ENCODE measurements at regions not wholly inside any gene's neighbourhood (a gene's known extent, or its start where the extent isn't known, plus 50 kb on each side); places are given as distances from the start of the nearest gene placed in this dataset.

- Histone ChIP-seq H3K9me3 (ENCODE audit: insufficient read depth, low read depth, low read length) (no peaks in the 10 kb centered on the region), H3K4me3 (ENCODE audit: low read length, poor library complexity, severe bottlenecking) (no peak overlapping the region), H3K4me2 (ENCODE audit: low read depth, low read length, poor library complexity, severe bottlenecking) (no peak overlapping the region), H3K9ac (ENCODE audit: low read depth, low read length, poor library complexity, severe bottlenecking) (no peak overlapping the region), H3K27me3 (ENCODE audit: insufficient read depth, low read length, poor library complexity, severe bottlenecking) (no peaks in the 10 kb centered on the region), H3K36me3 (ENCODE audit: insufficient read depth, low read length) (no peaks in the 10 kb centered on the region), H2AFZ (ENCODE audit: low read length) (no peak overlapping the region), H3F3A (ENCODE audit: low read depth) (no peaks in the 10 kb centered on the region), H3K4me1 (ENCODE audit: insufficient read depth, low read length, poor library complexity, severe bottlenecking) (no peaks in the 10 kb centered on the region), H3K79me2 (ENCODE audit: insufficient read depth, low read length) (no peaks in the 10 kb centered on the region), H3K9me2 (replicated peaks; ENCODE audit: low read depth, low read length) (no peaks in the 10 kb centered on the region), H4K20me1 (ENCODE audit: insufficient read depth, low read length, poor library complexity, severe bottlenecking) (no peaks in the 10 kb centered on the region)
- TF ChIP-seq EZH2phosphoT487 (IDR thresholded peaks at IDR 0.05; ENCODE audit: borderline replicate concordance) (no peak), CTCF (conservative IDR thresholded peaks at IDR 0.05; ENCODE audit: low read length) (no peak)
Observed at GRCh38 chr14:51575349-51576116, 76.2 kb upstream of the FRMD6 start.

- H3K9ac ChIP-seq (ENCODE audit: low read depth, low read length, poor library complexity, severe bottlenecking): no peak overlapping the region
- no peaks in the 10 kb centered on the region for H4K20me1 ChIP-seq (ENCODE audit: insufficient read depth, low read length, poor library complexity, severe bottlenecking)
- H3K36me3 ChIP-seq (ENCODE audit: insufficient read depth, low read length): no peaks in the 10 kb centered on the region
- no peaks in the 10 kb centered on the region for H3K4me1 ChIP-seq (ENCODE audit: insufficient read depth, low read length, poor library complexity, severe bottlenecking)
- no peaks in the 10 kb centered on the region for H3F3A ChIP-seq (ENCODE audit: low read depth)
- H3K4me2 ChIP-seq (ENCODE audit: low read depth, low read length, poor library complexity, severe bottlenecking): no peak overlapping the region
- no peak overlapping the region for H2AFZ ChIP-seq (ENCODE audit: low read length)
- no peaks in the 10 kb centered on the region for H3K27me3 ChIP-seq (ENCODE audit: insufficient read depth, low read length, poor library complexity, severe bottlenecking)
- TF ChIP-seq CTCF (conservative IDR thresholded peaks at IDR 0.05; ENCODE audit: low read length): no peak
- no peak for TF ChIP-seq EZH2phosphoT487 (IDR thresholded peaks at IDR 0.05; ENCODE audit: borderline replicate concordance)
- H3K4me3 ChIP-seq (ENCODE audit: low read length, poor library complexity, severe bottlenecking): no peak overlapping the region
- H3K9me2 ChIP-seq (replicated peaks; ENCODE audit: low read depth, low read length): no peaks in the 10 kb centered on the region
- H3K9me3 ChIP-seq (ENCODE audit: insufficient read depth, low read depth, low read length): no peaks in the 10 kb centered on the region
- no peaks in the 10 kb centered on the region for H3K79me2 ChIP-seq (ENCODE audit: insufficient read depth, low read length)
Observed at GRCh38 chr14:51576117-51576430, 75.6 kb upstream of the FRMD6 start.

GRCh38 chr14:51576879-51577278, 74.8 kb upstream of the FRMD6 start:
- Histone ChIP-seq H3K9me2 (replicated peaks; ENCODE audit: low read depth, low read length) (no peaks in the 10 kb centered on the region), H3K27me3 (ENCODE audit: insufficient read depth, low read length, poor library complexity, severe bottlenecking) (no peaks in the 10 kb centered on the region), H3K4me2 (ENCODE audit: low read depth, low read length, poor library complexity, severe bottlenecking) (no peak overlapping the region), H3K4me3 (ENCODE audit: low read length, poor library complexity, severe bottlenecking) (no peak overlapping the region), H3K9ac (ENCODE audit: low read depth, low read length, poor library complexity, severe bottlenecking) (no peak overlapping the region), H4K20me1 (ENCODE audit: insufficient read depth, low read length, poor library complexity, severe bottlenecking) (no peaks in the 10 kb centered on the region), H3F3A (ENCODE audit: low read depth) (no peaks in the 10 kb centered on the region), H3K9me3 (ENCODE audit: insufficient read depth, low read depth, low read length) (no peaks in the 10 kb centered on the region), H3K36me3 (ENCODE audit: insufficient read depth, low read length) (no peaks in the 10 kb centered on the region), H2AFZ (ENCODE audit: low read length) (no peak overlapping the region), H3K4me1 (ENCODE audit: insufficient read depth, low read length, poor library complexity, severe bottlenecking) (no peaks in the 10 kb centered on the region), H3K79me2 (ENCODE audit: insufficient read depth, low read length) (no peaks in the 10 kb centered on the region)
- TF ChIP-seq CTCF (conservative IDR thresholded peaks at IDR 0.05; ENCODE audit: low read length): no peak
- TF ChIP-seq EZH2phosphoT487 (IDR thresholded peaks at IDR 0.05; ENCODE audit: borderline replicate concordance): no peak
